Left lobe of liver (tissue), 2 donors: ENCODE measurements at regions not wholly inside any gene's neighbourhood (a gene's known extent, or its start where the extent isn't known, plus 50 kb on each side); places are given as distances from the start of the nearest gene placed in this dataset.
A peak's percentile ranks its signal among the peaks of the same experiment; 100 is the strongest.

Source experiments
- ATAC-seq: fragments of 200-7000 bp; cut with Tn5 transposase; one replicate; pipeline ENCODE4 v1.9.1; 2020; ENCODE audit warnings: mild to moderate bottlenecking, moderate library complexity
- DNase-seq: peaks from one replicate; pipeline ENCODE4 v3.0.0-alpha.2; 2020; ENCODE audit warnings: low spot score
- donor health status: DM: no; HTN: no; CAD: no; lungs with moderate emphysema.
- donor health status: DM: no; HTN: yes; CAD: no.

DNA sequence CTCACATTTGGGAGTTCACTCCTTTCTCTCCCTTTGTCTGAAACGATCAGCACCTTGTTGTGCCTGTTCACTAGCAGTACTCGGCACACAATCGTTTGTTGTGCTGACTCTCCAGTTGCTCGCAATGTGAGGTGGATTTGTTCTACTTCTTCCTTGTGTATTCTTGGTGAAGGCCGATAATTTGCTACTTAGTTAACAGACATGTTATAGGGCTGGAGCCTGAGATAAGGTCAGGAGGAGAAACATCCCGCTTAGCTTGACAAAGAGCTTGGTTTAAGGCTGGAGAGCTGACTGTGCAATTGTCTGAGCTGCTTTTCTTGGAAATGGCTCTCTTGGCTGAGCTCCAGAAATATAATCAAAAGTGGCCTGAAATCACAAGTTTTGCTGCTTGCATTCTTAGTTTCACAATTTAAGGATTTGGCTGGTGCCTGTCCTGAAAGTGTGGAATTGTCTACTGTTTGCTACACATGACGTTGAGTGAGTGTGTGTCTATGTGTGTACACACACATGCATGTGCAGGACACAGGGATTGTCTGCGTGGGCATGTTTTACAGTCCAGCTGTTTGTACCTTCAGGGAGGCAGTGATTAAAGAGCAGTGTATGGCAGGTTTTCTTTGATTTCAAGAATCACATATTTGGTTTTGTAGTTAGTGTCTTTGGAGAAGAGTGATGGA lies 77.7 kb downstream of the ARF6 start:
- ATAC-seq (peak; percentile 12), DNase-seq (no peak)

GRCh38 chr14:49971156-49972130 lies 78.6 kb downstream of the ARF6 start:
- ATAC-seq, result no peak
- no peak for DNase-seq

GRCh38 chr14:49972131-49972671 lies 79.3 kb downstream of the ARF6 start:
- ATAC-seq (peak; percentile 21), DNase-seq (no peak)

DNA sequence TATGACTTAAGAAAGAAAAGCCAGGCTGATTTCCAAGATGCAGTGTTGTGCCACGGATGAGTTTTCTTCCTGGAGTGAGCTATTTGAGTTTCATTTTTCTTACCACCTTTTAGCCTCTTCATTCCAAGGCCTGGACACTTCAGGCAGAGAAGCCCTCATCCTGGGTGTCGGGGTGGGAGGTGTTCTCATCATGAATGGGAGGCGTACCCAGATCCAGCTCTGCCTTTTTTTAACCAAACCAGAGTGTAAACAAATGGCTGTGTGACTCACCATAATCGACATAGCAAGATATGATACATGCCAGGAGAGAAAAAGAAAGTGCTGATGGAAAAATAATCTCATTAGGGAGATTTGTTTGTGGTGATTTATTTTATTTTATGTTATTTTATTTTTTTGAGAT lies 79.9 kb downstream of the ARF6 start:
- ATAC-seq, result peak; percentile 70
- no peak for DNase-seq

DNA sequence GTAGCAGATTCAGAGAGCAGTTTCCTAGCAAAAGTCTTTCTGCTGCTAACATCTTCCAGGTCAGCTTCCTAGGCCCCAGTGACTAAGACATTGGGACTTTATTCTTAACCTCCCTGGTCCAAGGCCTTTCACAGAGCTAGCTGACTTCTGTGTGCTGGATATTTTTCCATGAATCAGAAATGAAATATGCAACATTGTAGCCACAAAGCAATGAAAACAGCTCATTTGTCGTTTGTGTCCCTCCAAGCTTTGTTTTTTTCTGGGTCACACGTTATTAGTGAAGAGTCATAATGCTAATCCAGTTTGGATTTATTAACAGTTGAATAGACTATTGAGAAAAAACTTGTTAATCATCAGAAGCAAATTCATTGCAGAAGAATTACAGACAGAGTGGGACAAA lies 82.4 kb downstream of the ARF6 start:
- DNase-seq (no peak), ATAC-seq (no peak)

DNA sequence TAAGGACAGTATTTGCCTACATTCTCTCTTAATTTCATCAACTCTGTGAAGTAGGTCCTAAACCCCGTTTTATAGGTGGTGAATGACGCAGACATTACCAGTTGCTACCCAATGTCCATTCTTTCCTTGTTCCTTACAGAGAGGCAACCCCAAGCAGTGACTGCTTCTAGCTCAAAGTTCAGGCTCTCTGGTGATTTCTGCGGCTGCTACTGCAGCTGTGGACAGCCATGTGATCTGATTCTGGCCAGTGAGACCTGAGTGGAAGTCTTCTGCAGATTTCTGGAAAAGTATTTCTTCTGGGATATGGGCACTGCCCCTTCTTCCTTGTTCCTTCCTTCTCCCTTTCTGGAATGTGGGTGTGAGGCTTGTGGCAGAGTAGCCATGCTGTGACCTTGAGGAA lies 82.9 kb downstream of the ARF6 start:
- DNase-seq (no peak), ATAC-seq (peak; percentile 49)

- ATAC-seq (peak; percentile 24), DNase-seq (no peak)
Observed at GRCh38 chr14:49977126-49977841, 84.4 kb downstream of the ARF6 start.

GRCh38 chr14:49980027-49980426 lies 87.1 kb downstream of the ARF6 start:
- no peak for ATAC-seq
- DNase-seq, result no peak

DNA sequence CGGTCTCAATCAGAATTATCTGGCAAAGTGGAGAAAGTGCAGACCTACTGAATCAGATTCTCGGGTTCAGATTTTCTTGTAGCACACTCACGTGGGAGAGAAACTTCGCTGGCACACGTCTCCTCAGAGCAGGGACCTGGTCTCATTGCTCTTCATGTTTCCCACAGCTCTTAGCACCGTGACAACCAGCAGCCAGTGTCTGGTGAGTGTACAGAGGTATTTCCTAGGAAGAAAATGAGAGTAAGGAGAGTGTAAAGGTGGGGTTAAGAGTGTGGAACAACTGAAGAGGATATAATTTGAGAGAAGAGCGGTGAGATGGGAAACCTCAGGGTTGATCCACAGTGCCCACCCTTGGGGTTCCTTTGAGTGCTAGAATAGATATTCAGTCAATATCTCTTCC lies 89.2 kb downstream of the ARF6 start:
- DNase-seq (no peak), ATAC-seq (no peak)

GRCh38 chr14:49982501-49982951 lies 89.6 kb downstream of the ARF6 start:
- DNase-seq (no peak), ATAC-seq (no peak)

- DNase-seq, result no peak
- ATAC-seq, result no peak
Observed at GRCh38 chr14:49984424-49984823, 91.5 kb downstream of the ARF6 start.

- DNase-seq (no peak), ATAC-seq (peak; percentile 32)
Observed at GRCh38 chr14:49986343-49987014, 93.6 kb downstream of the ARF6 start.

- DNase-seq (no peak), ATAC-seq (no peak)
Observed at GRCh38 chr14:49988080-49988990, 95.5 kb downstream of the ARF6 start.

DNA sequence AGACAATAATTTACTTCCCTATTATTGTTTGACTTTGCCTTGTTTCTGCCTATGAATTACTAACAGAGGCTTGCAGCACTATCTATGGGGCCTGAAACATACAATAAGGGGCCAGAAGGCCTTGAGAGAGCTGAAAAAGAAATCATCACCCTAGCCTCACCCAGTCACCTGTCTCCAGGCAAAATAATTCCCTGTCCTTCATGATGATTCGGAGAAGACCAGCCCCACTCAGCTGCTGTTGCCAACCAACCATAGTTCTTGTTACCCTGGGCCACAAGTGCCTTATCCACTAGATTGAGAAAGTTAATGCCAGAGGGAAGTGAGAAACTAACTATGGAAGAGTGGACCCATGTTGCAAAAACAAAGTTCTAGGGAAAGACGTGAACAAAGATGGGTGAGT lies 97.1 kb downstream of the ARF6 start:
- no peak for DNase-seq
- no peak for ATAC-seq

DNA sequence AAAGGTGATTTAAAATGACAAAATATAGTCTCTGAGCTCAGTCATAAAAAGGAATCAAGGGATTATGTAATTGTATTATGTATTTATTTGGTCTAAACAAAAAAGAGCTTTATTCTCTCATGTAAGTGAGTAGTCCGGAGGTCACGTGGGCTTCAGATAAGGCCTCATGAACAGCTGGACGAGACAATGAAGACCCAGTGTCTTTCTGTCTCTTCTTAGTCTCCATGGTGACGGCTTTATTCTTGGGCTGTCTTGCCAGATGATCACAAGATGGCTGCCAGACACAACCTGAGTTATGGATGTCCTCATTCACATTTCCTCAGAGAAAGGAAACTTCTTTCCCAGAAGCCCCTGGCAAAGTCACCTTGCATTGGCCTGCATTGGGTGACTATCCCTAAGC lies 98.6 kb downstream of the ARF6 start:
- ATAC-seq, result no peak
- DNase-seq, result no peak

DNA sequence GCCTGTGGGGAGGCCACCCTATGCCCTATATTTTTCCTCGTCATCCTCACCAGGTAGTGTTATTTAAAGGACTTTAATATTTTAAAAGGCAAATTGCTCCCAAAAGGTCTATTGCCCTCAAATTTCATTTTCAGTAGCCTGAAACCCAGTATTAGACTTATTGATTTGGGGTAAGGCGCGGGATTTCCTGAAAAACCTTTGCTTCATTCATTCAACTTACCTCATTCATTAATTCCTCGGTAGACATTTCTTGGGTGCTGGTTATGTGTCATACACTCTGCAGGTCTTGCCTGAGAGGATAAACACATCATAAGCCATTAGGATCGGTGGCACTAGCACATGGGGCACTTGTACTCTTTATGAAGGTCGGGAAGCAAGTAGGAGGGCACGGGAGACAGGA lies 99.2 kb downstream of the ARF6 start:
- ATAC-seq, result no peak
- no peak for DNase-seq

- ATAC-seq (no peak), DNase-seq (no peak)
Observed at GRCh38 chr14:49992448-49992847, 99.6 kb downstream of the ARF6 start.

- peak; percentile 97 for ATAC-seq
- DNase-seq, result peak; percentile 90
Observed at GRCh38 chr14:49992901-49993339, 100.0 kb downstream of the ARF6 start.

DNA sequence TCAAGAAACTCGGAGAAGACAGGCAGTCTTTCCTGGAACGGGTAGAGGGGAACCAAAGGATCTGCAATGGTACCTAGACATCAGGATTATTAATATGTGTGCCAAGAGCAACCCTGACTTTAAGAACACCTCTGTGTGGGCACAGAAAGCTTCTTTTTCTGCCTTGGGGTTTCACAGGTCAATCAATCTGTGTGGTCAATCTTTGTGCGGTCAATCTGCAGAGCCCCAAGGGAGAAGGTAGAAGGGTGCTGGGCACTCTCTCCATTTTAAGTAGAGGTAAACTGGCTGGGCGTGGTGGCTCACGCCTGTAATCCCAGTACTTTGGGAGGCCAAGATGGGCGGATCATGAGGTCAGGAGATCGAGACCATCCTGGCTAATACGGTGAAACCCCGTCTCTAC lies 100.7 kb downstream of the ARF6 start:
- DNase-seq, result no peak

More for the DNA sequence above, 100.7 kb downstream of the ARF6 start:
- no peak for ATAC-seq
